Naive thymus-derived CD4-positive, alpha-beta T cell (primary cell): ENCODE measurements at regions not wholly inside any gene's neighbourhood (a gene's known extent, or its start where the extent isn't known, plus 50 kb on each side); places are given as distances from the start of the nearest gene placed in this dataset.

Source experiments
- ATAC-seq: fragments of 150-1000 bp; cut with Tn5 transposase; 2 replicates; pipeline ENCODE4 v1.10.0; 2021; ENCODE audit warnings: mild to moderate bottlenecking, moderate library complexity
- CTCF ChIA-PET: fragments of 350-600 bp; sonication (Branson Sonifier 250); formaldehyde crosslinking; loops from one replicate; lab custom pipeline; 2021; ENCODE audit warnings: antibody characterized with exemption; lab: Charles Lee
- POLR2A ChIA-PET: fragments of 350-600 bp; sonication (Branson Sonifier 250); formaldehyde crosslinking; loops from one replicate; lab custom pipeline; 2021; ENCODE audit warnings: antibody characterized with exemption, inconsistent platforms; lab: Charles Lee
- DNase-seq, 9 donors: peaks; one replicate each; pipeline versions ENCODE4 v3.0.0 to v3.0.0-alpha.2; 2020 to 2022; ENCODE audit warnings: mixed read lengths in 1 of 9
- H3K27ac ChIP-seq: one replicate; pipeline ENCODE4 v1.7.0; 2013; ENCODE audit warnings: mild to moderate bottlenecking, low read depth, low read length, moderate library complexity
- H3K27me3 ChIP-seq, 2 donors: one replicate each; pipeline ENCODE4 v1.7.0; 2013; ENCODE audit warnings: low read length in 2 of 2, mild to moderate bottlenecking in 2 of 2, moderate library complexity in 2 of 2; ENCODE audit not compliant: control insufficient read depth in 2 of 2, insufficient read depth in 2 of 2
- H3K36me3 ChIP-seq, 3 experiments: 1 replicate in 2 of 3; 2 replicates in 1 of 3; pipeline ENCODE4 v1.7.0; 2013; ENCODE audit warnings: low read length in 3 of 3, mild to moderate bottlenecking in 3 of 3, moderate library complexity in 1 of 3; ENCODE audit not compliant: insufficient read depth in 3 of 3, control insufficient read depth in 2 of 3
- H3K4me1 ChIP-seq, 2 donors: one replicate each; pipeline ENCODE4 v1.7.0; 2013; ENCODE audit warnings: low read length in 2 of 2, mild to moderate bottlenecking in 2 of 2, moderate library complexity in 1 of 2; ENCODE audit not compliant: control insufficient read depth in 2 of 2, insufficient read depth in 2 of 2
- H3K4me3 ChIP-seq: 2 replicates; pipeline ENCODE4 v1.7.0; 2013; ENCODE audit warnings: mild to moderate bottlenecking, low read length
- H3K9me3 ChIP-seq, 3 experiments: 1 replicate in 2 of 3; 2 replicates in 1 of 3; pipeline ENCODE4 v1.7.0; 2013; ENCODE audit warnings: low read length in 3 of 3; ENCODE audit not compliant: control insufficient read depth in 2 of 3
- H3K27ac Mint-ChIP-seq, 9 donors: one replicate each; pipeline ENCODE4 v1.8.0; 2020 to 2022; ENCODE audit warnings: mixed read lengths in 9 of 9, mild to moderate bottlenecking in 8 of 9, moderate library complexity in 5 of 9, inconsistent platforms in 2 of 9
- H3K27me3 Mint-ChIP-seq, 5 donors: one replicate each; pipeline ENCODE4 v1.8.0; 2021 to 2022; ENCODE audit warnings: mixed read lengths in 5 of 5, mild to moderate bottlenecking in 1 of 5
- H3K36me3 Mint-ChIP-seq, 5 donors: one replicate each; pipeline ENCODE4 v1.8.0; 2020 to 2022; ENCODE audit warnings: mixed read lengths in 5 of 5, mild to moderate bottlenecking in 3 of 5, inconsistent platforms in 1 of 5
- H3K4me1 Mint-ChIP-seq, 7 donors: one replicate each; pipeline ENCODE4 v1.8.0; 2020 to 2022; ENCODE audit warnings: mixed read lengths in 7 of 7, mild to moderate bottlenecking in 3 of 7, inconsistent platforms in 1 of 7
- H3K4me3 Mint-ChIP-seq, 10 donors: one replicate each; pipeline ENCODE4 v1.8.0; 2020 to 2022; ENCODE audit warnings: mild to moderate bottlenecking in 10 of 10, mixed read lengths in 10 of 10, moderate library complexity in 6 of 10, inconsistent platforms in 2 of 10
- H3K9me3 Mint-ChIP-seq, 11 donors: one replicate each; pipeline ENCODE4 v1.8.0; 2020 to 2022; ENCODE audit warnings: mixed read lengths in 11 of 11, mild to moderate bottlenecking in 4 of 11, inconsistent platforms in 1 of 11, moderate library complexity in 1 of 11
- intact Hi-C, 2 donors: fragments of 100-400 bp; cut with micrococcal nuclease; formaldehyde crosslinking; loops; one replicate each; pipeline ENCODE4 v1.15.1; 2023

DNA sequence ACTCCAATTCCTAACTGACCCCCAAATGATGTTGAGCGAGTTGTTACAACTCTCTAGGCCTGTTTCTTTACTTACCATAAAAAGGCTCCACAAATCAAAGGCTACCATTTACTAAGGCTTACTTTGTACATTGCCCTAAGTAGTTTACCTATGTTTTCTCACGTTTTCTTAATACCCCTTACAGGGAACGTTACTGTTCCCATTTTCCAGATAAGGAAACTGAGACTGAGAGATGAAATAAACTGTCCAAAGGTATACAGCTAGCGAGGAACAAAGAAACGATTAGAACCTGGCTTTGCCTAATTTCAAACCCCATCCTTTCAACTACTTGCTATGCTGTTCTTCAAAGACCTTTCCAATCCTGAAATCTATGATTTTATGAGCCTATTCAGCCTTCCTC lies 74.8 kb upstream of the SPTBN1 start:
- H3K36me3 Mint-ChIP-seq, result no peaks in the 10 kb centered on the region
- POLR2A ChIA-PET, result no interaction called here

DNA sequence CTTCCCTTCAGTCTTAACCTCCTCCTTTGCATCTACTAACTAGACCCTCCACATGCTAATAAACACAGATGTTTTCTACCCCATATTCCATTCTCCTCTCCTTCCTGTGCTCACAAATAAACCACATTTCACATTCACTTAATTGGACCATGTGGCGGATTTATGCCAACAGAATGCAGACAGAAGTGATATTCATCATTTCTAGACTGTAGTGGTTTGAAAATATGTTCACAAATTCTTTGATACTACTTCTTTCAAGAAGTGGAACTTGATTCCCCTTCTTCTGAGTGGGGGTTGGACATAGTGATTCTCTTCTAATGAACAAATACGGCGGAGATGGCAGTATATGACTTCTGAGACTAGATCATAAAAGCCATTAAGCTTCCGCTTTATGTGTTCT lies 73.5 kb upstream of the SPTBN1 start:
- Mint-ChIP-seq H3K4me1 (no peaks in the 10 kb centered on the region), H3K36me3 (no peaks in the 10 kb centered on the region), H3K4me3 (no peak overlapping the region), H3K27me3 (peaks cover 0 to 6% (median 0%) of the 10 kb centered on the region in 5 donors), H3K9me3 (peaks cover 0 to 3% (median 0%) of the 10 kb centered on the region in 11 donors), H3K27ac (no peak overlapping the region)
- ChIA-PET POLR2A (no interaction called here), CTCF (no interaction called here)
- ATAC-seq (no peak), DNase-seq (no peak)
- Histone ChIP-seq H3K9me3 (no peaks in the 10 kb centered on the region), H3K4me3 (no peak overlapping the region), H3K36me3 (no peaks in the 10 kb centered on the region), H3K27me3 (no peaks in the 10 kb centered on the region), H3K27ac (no peak overlapping the region), H3K4me1 (no peaks in the 10 kb centered on the region)
- intact Hi-C loops, result no loop called here

More for the DNA sequence above, 74.8 kb upstream of the SPTBN1 start:
- Mint-ChIP-seq H3K4me1 (no peaks in the 10 kb centered on the region), H3K27ac (no peak overlapping the region), H3K4me3 (no peak overlapping the region), H3K9me3 (peaks cover 0 to 3% (median 0%) of the 10 kb centered on the region in 11 donors), H3K27me3 (peaks cover 0 to 11% (median 3%) of the 10 kb centered on the region in 5 donors)
- Histone ChIP-seq H3K36me3 (no peaks in the 10 kb centered on the region), H3K9me3 (no peaks in the 10 kb centered on the region), H3K4me3 (no peak overlapping the region), H3K27me3 (no peaks in the 10 kb centered on the region), H3K27ac (no peak overlapping the region), H3K4me1 (no peaks in the 10 kb centered on the region)
- CTCF ChIA-PET, result no interaction called here
- ATAC-seq (no peak), DNase-seq (no peak)
- intact Hi-C loops, result no loop called here

DNA sequence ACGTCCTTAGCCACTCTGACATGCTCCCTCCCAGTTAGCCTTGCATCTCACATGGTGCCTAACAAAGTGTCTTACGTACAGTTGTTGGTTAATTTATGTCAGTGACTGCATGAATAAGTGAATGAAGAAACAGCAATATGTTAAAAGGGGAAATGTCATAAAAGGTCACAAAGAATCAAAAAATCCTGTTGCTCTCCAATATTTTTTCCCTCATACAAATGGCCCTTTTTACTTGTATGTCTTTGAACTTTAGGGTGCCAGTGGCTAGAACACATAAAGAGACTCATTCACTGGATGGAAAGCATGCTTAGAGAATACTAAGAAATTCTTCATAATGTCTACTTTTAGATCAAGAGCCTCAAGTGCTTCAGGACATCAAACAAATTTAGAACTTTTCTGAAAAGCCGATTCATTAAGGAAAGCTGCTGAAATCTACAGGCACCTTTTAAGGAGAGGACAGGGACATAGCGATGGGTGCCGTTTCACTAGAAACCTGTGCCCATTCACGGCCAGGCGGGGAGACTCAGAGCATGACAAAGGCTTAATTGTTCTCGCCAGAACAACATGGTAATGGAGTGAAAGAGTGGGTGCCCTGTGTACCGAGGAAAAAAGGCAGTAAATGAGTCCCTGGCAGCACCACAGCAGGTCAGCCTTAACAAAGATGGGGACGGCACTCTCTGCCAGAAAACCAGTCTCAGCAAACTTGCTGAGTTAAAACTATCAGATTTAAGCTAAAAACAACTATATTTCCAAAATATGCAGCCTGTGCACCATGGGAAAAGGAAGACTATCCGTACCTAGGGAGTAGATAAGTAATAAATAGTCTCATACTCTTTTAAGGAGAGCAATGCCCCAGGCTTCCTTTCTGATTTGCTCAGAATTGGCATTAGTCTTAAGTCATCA lies 71.6 kb upstream of the SPTBN1 start:
- Mint-ChIP-seq H3K36me3 (no peaks in the 10 kb centered on the region), H3K4me1 (no peaks in the 10 kb centered on the region), H3K9me3 (peaks cover 0 to 3% (median 0%) of the 10 kb centered on the region in 11 donors), H3K4me3 (no peak overlapping the region), H3K27ac (no peak overlapping the region), H3K27me3 (peaks cover 0 to 6% (median 0%) of the 10 kb centered on the region in 5 donors)
- Histone ChIP-seq H3K4me1 (no peaks in the 10 kb centered on the region), H3K36me3 (no peaks in the 10 kb centered on the region), H3K9me3 (no peaks in the 10 kb centered on the region), H3K27me3 (no peaks in the 10 kb centered on the region), H3K4me3 (no peak overlapping the region), H3K27ac (no peak overlapping the region)
- POLR2A ChIA-PET, result no interaction called here
- CTCF ChIA-PET, result no interaction called here
- DNase-seq (no peak), ATAC-seq (no peak)
- intact Hi-C loops, result no loop called here

DNA sequence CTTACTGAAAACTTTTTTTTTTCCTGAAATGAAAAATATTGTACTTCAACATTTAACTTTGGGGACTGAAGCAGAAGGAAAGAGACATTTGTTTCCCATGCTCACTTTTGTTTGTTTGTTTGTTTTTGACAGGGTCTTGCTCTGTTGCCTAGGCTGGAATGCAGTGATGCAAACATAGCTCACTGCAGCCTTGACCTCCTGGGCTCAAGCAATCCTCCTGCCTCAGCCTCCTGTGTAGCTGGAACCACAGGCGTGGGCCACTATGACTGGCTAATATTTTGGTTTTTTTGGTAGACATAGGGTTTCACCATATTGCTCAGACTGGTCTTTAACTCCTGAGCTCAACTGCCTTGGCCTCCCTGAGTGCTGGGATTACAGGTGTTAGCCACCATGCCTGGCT lies 70.9 kb upstream of the SPTBN1 start:
- peaks cover 0 to 3% (median 0%) of the 10 kb centered on the region in 11 donors for H3K9me3 Mint-ChIP-seq
- ATAC-seq, result no peak
- Histone ChIP-seq H3K27me3 (no peaks in the 10 kb centered on the region), H3K36me3 (no peaks in the 10 kb centered on the region), H3K9me3 (no peaks in the 10 kb centered on the region), H3K4me1 (no peaks in the 10 kb centered on the region), H3K27ac (no peak overlapping the region), H3K4me3 (no peak overlapping the region)
- DNase-seq, result no peak
- POLR2A ChIA-PET, result no interaction called here
- H3K4me1 Mint-ChIP-seq, result no peaks in the 10 kb centered on the region
- H3K27ac Mint-ChIP-seq, result no peak overlapping the region
- H3K27me3 Mint-ChIP-seq, result peaks cover 0 to 4% (median 0%) of the 10 kb centered on the region in 5 donors
- CTCF ChIA-PET, result no interaction called here
- intact Hi-C loops, result no loop called here
- H3K36me3 Mint-ChIP-seq, result no peaks in the 10 kb centered on the region
- H3K4me3 Mint-ChIP-seq, result no peak overlapping the region

DNA sequence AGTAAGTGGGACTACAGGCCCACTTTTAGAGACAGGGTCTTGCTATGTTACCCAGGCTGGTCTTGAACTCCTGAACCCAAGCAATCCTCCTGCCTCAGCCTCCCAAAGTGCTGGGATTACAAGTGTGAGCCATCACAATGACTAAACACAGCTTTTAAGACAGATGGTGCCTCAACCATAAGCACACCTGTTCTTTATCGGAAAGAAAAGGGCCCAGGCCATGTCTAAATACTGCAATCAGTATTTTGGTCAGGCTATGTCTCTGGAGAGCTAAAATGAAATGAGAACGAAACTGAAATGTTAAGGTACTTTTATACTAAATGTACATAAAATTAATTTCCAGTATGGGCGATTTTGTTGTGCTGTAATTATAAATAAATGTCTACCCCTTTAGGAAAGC lies 69.5 kb upstream of the SPTBN1 start:
- Histone ChIP-seq H3K4me3 (no peak overlapping the region), H3K36me3 (no peaks in the 10 kb centered on the region), H3K9me3 (no peaks in the 10 kb centered on the region), H3K27ac (no peak overlapping the region), H3K4me1 (no peaks in the 10 kb centered on the region), H3K27me3 (no peaks in the 10 kb centered on the region)
- intact Hi-C loops, result no loop called here
- ATAC-seq (no peak), DNase-seq (no peak)
- Mint-ChIP-seq H3K27me3 (peaks cover 0 to 3% (median 0%) of the 10 kb centered on the region in 5 donors), H3K27ac (no peak overlapping the region), H3K4me1 (no peaks in the 10 kb centered on the region), H3K4me3 (no peak overlapping the region), H3K9me3 (peaks cover 0 to 3% (median 0%) of the 10 kb centered on the region in 11 donors), H3K36me3 (no peaks in the 10 kb centered on the region)
- ChIA-PET POLR2A (no interaction called here), CTCF (no interaction called here)

DNA sequence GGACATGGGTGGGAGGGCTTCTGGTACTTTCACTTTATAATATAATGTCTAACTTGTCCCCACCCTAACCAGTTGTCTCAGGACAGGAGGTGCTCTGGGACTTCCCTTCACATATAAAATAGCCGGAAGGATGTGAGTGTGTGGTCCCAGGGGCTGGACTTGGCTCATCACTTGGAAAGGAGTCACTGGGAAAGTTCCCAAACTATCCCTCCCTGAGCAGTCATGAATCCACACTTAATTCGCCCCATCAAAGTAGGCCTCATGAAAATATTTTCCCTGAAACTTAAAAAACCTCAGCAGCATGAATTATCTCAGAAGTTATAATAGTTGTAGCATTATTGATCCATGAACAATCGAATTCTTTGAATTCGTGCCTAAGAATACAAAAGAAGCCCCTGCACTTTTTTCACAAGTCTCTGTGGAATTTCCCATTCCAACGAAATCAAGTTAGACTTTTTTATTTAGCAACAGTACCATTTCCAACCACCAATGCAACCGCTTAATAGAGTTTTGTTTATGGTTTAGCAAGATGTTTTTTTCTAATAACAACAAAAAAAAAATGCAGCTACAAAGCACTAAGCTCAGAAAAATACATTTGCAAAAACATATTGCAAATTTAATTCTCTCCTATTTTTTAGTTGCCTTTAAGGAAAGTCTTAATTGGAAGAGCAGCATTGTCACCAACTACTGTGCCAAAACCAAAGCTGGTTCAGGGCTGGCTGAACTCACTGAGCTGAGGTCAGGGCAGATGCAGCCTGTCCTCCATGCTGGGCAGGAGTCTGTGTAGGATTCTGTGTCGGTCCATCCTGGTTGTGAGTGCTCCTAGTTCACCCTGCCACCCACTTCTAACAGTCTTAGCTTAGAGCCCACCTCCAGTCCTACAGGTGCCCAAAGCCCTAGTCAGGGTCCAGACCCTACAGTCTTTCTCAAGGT lies 68.8 kb upstream of the SPTBN1 start:
- Mint-ChIP-seq H3K9me3 (peaks cover 0 to 2% (median 0%) of the 10 kb centered on the region in 11 donors), H3K36me3 (no peaks in the 10 kb centered on the region), H3K27me3 (peaks cover 0 to 3% (median 0%) of the 10 kb centered on the region in 5 donors), H3K4me1 (no peaks in the 10 kb centered on the region), H3K27ac (no peak overlapping the region), H3K4me3 (no peak overlapping the region)
- Histone ChIP-seq H3K27me3 (no peaks in the 10 kb centered on the region), H3K4me1 (no peaks in the 10 kb centered on the region), H3K9me3 (no peaks in the 10 kb centered on the region), H3K27ac (no peak overlapping the region), H3K36me3 (no peaks in the 10 kb centered on the region), H3K4me3 (no peak overlapping the region)
- ChIA-PET CTCF (no interaction called here), POLR2A (no interaction called here)
- ATAC-seq, result no peak
- DNase-seq, result no peak
- intact Hi-C loops, result no loop called here
